K562 (cell line): ENCODE measurements at regions not wholly inside any gene's neighbourhood (a gene's known extent, or its start where the extent isn't known, plus 50 kb on each side); places are given as distances from the start of the nearest gene placed in this dataset.

Experiments used
- SOX6 ChIP-seq: fragments of 450-650 bp; IDR thresholded peaks from 2 replicates; pipeline ENCODE4 v1.6.1; 2014; ENCODE audit warnings: mild to moderate bottlenecking
- ZZZ3 ChIP-seq: fragments of 450-650 bp; IDR thresholded peaks from 2 replicates; pipeline ENCODE4 v1.6.1; 2016; ENCODE audit warnings: antibody characterized with exemption, mild to moderate bottlenecking, moderate library complexity
- TF ChIP-seq, protein P1 (sequence below): fragments of 450-650 bp; IDR thresholded peaks from 2 replicates; pipeline ENCODE4 v1.6.1; 2016; ENCODE audit warnings: mild to moderate bottlenecking, moderate library complexity
- TF ChIP-seq, protein P2 (sequence below): fragments of 250-450 bp; sonication (Bioruptor Pico); IDR thresholded peaks from 2 replicates; pipeline ENCODE4 v1.4.0; 2020; ENCODE audit warnings: mild to moderate bottlenecking, moderate library complexity
- TF ChIP-seq, protein P3 (sequence below): sonication (generic); formaldehyde crosslinking; IDR thresholded peaks from 2 replicates; pipeline ENCODE4 v1.8.1; 2023; ENCODE audit warnings: mild to moderate bottlenecking, missing genetic modification reagents

DNA sequence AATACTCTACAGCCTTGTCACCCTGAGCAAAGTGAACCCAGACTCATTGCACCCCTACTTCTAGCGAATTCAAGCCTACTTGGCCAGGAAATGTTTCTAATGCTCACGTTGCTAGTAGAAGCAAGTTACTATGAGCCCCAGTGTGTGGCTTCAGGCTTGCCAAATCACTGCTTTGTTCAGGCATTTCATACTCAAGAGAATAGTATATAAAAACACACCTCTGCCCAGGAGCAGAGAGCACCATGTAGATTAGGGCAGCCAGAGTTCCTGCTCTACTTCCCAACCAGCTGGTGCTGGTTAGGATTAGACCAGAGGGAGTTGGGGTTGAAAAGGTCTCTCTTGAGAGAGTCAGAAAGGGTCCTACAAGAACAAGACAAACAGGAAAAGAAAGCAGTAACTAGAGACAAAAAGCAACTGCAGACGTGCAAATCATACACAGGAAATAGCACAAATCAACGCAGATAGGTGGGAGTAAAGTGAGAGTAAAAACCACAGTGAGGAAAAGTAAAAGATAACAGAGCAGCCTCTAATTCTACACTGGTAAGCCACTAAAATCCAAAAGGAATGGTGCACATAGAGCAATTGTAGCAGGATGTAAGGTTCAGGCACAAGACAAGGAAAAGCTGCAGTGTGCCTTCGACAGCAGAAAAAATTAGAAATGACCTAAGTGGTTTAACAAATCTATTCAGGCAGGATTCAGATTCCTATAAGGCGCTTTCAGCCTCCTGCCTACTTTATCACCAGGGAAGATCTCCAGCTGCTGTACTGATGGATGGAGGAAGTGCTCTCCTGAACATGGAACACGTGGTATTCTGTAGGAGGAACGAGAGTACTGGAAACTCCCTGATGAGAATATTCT lies 49.6 kb upstream of the KIF2A start (continued):
- TF ChIP-seq, protein P1, sequence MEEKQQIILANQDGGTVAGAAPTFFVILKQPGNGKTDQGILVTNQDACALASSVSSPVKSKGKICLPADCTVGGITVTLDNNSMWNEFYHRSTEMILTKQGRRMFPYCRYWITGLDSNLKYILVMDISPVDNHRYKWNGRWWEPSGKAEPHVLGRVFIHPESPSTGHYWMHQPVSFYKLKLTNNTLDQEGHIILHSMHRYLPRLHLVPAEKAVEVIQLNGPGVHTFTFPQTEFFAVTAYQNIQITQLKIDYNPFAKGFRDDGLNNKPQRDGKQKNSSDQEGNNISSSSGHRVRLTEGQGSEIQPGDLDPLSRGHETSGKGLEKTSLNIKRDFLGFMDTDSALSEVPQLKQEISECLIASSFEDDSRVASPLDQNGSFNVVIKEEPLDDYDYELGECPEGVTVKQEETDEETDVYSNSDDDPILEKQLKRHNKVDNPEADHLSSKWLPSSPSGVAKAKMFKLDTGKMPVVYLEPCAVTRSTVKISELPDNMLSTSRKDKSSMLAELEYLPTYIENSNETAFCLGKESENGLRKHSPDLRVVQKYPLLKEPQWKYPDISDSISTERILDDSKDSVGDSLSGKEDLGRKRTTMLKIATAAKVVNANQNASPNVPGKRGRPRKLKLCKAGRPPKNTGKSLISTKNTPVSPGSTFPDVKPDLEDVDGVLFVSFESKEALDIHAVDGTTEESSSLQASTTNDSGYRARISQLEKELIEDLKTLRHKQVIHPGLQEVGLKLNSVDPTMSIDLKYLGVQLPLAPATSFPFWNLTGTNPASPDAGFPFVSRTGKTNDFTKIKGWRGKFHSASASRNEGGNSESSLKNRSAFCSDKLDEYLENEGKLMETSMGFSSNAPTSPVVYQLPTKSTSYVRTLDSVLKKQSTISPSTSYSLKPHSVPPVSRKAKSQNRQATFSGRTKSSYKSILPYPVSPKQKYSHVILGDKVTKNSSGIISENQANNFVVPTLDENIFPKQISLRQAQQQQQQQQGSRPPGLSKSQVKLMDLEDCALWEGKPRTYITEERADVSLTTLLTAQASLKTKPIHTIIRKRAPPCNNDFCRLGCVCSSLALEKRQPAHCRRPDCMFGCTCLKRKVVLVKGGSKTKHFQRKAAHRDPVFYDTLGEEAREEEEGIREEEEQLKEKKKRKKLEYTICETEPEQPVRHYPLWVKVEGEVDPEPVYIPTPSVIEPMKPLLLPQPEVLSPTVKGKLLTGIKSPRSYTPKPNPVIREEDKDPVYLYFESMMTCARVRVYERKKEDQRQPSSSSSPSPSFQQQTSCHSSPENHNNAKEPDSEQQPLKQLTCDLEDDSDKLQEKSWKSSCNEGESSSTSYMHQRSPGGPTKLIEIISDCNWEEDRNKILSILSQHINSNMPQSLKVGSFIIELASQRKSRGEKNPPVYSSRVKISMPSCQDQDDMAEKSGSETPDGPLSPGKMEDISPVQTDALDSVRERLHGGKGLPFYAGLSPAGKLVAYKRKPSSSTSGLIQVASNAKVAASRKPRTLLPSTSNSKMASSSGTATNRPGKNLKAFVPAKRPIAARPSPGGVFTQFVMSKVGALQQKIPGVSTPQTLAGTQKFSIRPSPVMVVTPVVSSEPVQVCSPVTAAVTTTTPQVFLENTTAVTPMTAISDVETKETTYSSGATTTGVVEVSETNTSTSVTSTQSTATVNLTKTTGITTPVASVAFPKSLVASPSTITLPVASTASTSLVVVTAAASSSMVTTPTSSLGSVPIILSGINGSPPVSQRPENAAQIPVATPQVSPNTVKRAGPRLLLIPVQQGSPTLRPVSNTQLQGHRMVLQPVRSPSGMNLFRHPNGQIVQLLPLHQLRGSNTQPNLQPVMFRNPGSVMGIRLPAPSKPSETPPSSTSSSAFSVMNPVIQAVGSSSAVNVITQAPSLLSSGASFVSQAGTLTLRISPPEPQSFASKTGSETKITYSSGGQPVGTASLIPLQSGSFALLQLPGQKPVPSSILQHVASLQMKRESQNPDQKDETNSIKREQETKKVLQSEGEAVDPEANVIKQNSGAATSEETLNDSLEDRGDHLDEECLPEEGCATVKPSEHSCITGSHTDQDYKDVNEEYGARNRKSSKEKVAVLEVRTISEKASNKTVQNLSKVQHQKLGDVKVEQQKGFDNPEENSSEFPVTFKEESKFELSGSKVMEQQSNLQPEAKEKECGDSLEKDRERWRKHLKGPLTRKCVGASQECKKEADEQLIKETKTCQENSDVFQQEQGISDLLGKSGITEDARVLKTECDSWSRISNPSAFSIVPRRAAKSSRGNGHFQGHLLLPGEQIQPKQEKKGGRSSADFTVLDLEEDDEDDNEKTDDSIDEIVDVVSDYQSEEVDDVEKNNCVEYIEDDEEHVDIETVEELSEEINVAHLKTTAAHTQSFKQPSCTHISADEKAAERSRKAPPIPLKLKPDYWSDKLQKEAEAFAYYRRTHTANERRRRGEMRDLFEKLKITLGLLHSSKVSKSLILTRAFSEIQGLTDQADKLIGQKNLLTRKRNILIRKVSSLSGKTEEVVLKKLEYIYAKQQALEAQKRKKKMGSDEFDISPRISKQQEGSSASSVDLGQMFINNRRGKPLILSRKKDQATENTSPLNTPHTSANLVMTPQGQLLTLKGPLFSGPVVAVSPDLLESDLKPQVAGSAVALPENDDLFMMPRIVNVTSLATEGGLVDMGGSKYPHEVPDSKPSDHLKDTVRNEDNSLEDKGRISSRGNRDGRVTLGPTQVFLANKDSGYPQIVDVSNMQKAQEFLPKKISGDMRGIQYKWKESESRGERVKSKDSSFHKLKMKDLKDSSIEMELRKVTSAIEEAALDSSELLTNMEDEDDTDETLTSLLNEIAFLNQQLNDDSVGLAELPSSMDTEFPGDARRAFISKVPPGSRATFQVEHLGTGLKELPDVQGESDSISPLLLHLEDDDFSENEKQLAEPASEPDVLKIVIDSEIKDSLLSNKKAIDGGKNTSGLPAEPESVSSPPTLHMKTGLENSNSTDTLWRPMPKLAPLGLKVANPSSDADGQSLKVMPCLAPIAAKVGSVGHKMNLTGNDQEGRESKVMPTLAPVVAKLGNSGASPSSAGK, result peak; percentile 44; the same call in 1 of the 2 replicates
- TF ChIP-seq, protein P2, sequence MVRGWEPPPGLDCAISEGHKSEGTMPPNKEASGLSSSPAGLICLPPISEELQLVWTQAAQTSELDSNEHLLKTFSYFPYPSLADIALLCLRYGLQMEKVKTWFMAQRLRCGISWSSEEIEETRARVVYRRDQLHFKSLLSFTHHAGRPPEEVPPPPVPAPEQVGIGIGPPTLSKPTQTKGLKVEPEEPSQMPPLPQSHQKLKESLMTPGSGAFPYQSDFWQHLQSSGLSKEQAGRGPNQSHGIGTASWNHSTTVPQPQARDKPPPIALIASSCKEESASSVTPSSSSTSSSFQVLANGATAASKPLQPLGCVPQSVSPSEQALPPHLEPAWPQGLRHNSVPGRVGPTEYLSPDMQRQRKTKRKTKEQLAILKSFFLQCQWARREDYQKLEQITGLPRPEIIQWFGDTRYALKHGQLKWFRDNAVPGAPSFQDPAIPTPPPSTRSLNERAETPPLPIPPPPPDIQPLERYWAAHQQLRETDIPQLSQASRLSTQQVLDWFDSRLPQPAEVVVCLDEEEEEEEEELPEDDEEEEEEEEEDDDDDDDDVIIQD (CRISPR knock-in tag), result no peak
- TF ChIP-seq ZZZ3, result no peak
- TF ChIP-seq, protein P3, sequence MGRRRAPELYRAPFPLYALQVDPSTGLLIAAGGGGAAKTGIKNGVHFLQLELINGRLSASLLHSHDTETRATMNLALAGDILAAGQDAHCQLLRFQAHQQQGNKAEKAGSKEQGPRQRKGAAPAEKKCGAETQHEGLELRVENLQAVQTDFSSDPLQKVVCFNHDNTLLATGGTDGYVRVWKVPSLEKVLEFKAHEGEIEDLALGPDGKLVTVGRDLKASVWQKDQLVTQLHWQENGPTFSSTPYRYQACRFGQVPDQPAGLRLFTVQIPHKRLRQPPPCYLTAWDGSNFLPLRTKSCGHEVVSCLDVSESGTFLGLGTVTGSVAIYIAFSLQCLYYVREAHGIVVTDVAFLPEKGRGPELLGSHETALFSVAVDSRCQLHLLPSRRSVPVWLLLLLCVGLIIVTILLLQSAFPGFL, result no peak
- TF ChIP-seq SOX6, result peak; percentile 47; the same call in 1 of the 2 replicates
